ENCODE measurements at regions not wholly inside any gene's neighbourhood (a gene's known extent, or its start where the extent isn't known, plus 50 kb on each side); places are given as distances from the start of the nearest gene placed in this dataset.
"Not testable (repeated sequence)": the region's sequence is repeated elsewhere in the genome, so short reads cannot be mapped to it uniquely, and the experiment has no call there.

GRCh38 chr12:97647142-97647541 is 184.5 kb downstream of the RMST start:
- H3K4me1 ChIP-seq, result no peaks in the 10 kb centered on the region
- no peaks in the 10 kb centered on the region for H3K9me3 ChIP-seq
- no peak overlapping the region for H3K4me3 ChIP-seq
- no peaks in the 10 kb centered on the region for H3K36me3 ChIP-seq
- H3K27me3 ChIP-seq, result no peaks in the 10 kb centered on the region
- DNase-seq, result no peak
- no peak for TF ChIP-seq CTCF (IDR thresholded peaks at IDR 0.05)
- intact Hi-C loops (cut with DNase I; ENCODE audit: low total_unique reads), result no loop called here
- no peak overlapping the region for H3K27ac ChIP-seq

- DNase-seq, result no peak
- intact Hi-C loops (cut with DNase I; ENCODE audit: low total_unique reads), result no loop called here
- H3K4me1 ChIP-seq, result no peaks in the 10 kb centered on the region
- no peak for TF ChIP-seq CTCF (IDR thresholded peaks at IDR 0.05)
- H3K4me3 ChIP-seq, result no peak overlapping the region
- H3K27ac ChIP-seq, result no peak overlapping the region
- no peaks in the 10 kb centered on the region for H3K9me3 ChIP-seq
- H3K36me3 ChIP-seq, result no peaks in the 10 kb centered on the region
- H3K27me3 ChIP-seq, result no peaks in the 10 kb centered on the region
Measured at GRCh38 chr12:97650242-97650641, 187.6 kb downstream of the RMST start.

DNA sequence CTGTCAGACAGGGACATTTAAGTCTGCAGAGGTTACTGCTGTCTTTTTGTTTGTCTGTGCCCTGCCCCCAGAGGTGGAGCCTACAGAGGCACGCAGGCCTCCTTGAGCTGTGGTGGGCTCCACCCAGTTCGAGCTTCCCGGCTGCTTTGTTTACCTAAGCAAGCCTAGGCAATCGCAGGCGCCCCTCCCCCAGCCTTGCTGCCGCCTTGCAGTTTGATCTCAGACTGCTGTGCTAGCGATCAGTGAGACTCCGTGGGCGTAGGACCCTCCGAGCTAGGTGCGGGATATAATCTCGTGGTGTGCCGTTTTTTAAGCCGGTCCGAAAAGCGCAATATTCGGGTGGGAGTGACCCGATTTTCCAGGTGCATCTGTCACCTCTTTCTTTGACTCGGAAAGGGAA is 193.9 kb downstream of the RMST start:
- H3K4me1 ChIP-seq; intact Hi-C loops (cut with DNase I; ENCODE audit: low total_unique reads); H3K36me3 ChIP-seq; H3K4me3 ChIP-seq; DNase-seq; H3K27me3 ChIP-seq; H3K27ac ChIP-seq; H3K9me3 ChIP-seq: not testable (repeated sequence)

DNA sequence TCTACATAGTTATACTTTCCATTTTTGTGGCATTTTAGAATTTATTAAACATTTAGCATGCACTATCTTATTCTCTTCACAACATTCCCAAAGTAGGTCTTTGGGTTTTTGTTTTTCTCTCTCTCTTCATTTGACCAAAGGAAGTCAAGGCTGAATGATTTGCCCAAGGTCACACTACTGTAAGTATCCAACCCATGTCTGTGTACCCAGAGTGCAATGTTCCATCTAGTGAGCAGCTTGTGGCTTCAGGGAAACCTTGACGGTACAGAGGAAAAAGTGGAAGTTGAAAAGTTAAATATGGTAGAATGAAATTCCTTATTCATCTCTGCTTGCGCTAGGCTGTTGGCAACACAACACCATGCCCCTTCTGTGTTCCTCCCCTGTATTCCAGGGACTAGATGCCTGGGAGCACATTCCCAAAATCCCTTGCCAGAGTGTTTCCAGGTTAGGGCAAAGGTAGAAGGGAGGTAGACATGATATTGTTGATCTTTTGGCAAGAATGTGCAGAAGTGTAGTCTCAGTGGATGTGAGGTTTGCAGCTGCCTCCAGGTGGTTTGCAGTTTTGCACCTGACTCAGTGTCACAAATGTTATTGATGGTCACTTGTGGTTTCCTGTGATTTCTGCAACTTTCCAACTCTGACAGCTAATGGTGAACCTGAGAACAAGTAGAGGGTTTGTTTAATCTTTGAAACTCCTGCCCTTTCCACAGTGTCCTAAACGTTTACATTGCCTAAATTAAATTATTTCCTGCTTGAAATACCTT is 196.7 kb downstream of the RMST start:
- Histone ChIP-seq H3K27ac (no peak overlapping the region), H3K36me3 (no peaks in the 10 kb centered on the region), H3K9me3 (no peaks in the 10 kb centered on the region), H3K27me3 (no peaks in the 10 kb centered on the region), H3K4me1 (no peaks in the 10 kb centered on the region), H3K4me3 (no peak overlapping the region)
- intact Hi-C loops (cut with DNase I; ENCODE audit: low total_unique reads), result no loop called here
- TF ChIP-seq CTCF (IDR thresholded peaks at IDR 0.05), result no peak
- no peak for DNase-seq

- Histone ChIP-seq H3K9me3 (no peaks in the 10 kb centered on the region), H3K27ac (no peak overlapping the region), H3K27me3 (no peaks in the 10 kb centered on the region), H3K36me3 (no peaks in the 10 kb centered on the region), H3K4me3 (no peak overlapping the region), H3K4me1 (no peaks in the 10 kb centered on the region)
- intact Hi-C loops (cut with DNase I; ENCODE audit: low total_unique reads), result no loop called here
- TF ChIP-seq CTCF (IDR thresholded peaks at IDR 0.05), result no peak
- no peak for DNase-seq
Measured at GRCh38 chr12:97666263-97666662, 203.7 kb downstream of the RMST start.

GRCh38 chr12:97672870-97673269 is 210.3 kb downstream of the RMST start:
- Histone ChIP-seq H3K27me3 (no peaks in the 10 kb centered on the region), H3K27ac (no peak overlapping the region), H3K9me3 (peaks cover 0 to 3% (median 0%) of the 10 kb centered on the region in 3 donors), H3K4me1 (no peaks in the 10 kb centered on the region), H3K4me3 (no peak overlapping the region), H3K36me3 (no peaks in the 10 kb centered on the region)
- DNase-seq, result no peak
- TF ChIP-seq CTCF (IDR thresholded peaks at IDR 0.05), result no peak
- intact Hi-C loops (cut with DNase I; ENCODE audit: low total_unique reads), result no loop called here

Data from tibial artery (tissue), 4 donors.